ENCODE measurements at regions not wholly inside any gene's neighbourhood (a gene's known extent, or its start where the extent isn't known, plus 50 kb on each side); places are given as distances from the start of the nearest gene placed in this dataset.
A peak's percentile ranks its signal among the peaks of the same experiment; 100 is the strongest.

DNA sequence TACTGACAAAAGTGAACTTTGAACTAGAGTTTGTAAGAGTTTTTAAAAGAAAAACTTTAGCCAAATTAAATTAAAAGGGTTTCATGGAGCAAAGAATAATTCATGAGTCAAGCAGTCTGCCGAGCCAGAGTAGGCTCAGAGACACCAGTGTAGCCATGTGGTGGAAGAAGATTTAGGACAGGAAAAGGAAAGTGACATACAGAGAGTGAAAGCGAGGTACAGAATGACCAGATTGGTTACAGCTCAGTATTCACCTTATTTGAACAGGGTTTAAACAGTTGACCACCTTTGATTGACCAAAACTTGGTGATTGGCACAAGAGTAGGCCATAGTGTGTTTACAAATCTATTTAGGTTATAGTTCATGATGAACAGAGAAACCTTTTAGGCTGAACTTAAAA, 377.8 kb downstream of the KLHL4 start:
- H3K4me1 Mint-ChIP-seq (ENCODE audit: low read depth), result no peaks in the 10 kb centered on the region
- no peak overlapping the region for H3K27ac Mint-ChIP-seq
- TF ChIP-seq, protein P1, sequence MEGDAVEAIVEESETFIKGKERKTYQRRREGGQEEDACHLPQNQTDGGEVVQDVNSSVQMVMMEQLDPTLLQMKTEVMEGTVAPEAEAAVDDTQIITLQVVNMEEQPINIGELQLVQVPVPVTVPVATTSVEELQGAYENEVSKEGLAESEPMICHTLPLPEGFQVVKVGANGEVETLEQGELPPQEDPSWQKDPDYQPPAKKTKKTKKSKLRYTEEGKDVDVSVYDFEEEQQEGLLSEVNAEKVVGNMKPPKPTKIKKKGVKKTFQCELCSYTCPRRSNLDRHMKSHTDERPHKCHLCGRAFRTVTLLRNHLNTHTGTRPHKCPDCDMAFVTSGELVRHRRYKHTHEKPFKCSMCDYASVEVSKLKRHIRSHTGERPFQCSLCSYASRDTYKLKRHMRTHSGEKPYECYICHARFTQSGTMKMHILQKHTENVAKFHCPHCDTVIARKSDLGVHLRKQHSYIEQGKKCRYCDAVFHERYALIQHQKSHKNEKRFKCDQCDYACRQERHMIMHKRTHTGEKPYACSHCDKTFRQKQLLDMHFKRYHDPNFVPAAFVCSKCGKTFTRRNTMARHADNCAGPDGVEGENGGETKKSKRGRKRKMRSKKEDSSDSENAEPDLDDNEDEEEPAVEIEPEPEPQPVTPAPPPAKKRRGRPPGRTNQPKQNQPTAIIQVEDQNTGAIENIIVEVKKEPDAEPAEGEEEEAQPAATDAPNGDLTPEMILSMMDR (IDR thresholded peaks at IDR 0.05), result no peak
- H3K9me3 Mint-ChIP-seq, result peaks cover 3% of the 10 kb centered on the region; the same call in 1 of the 2 replicates
- H3K27me3 Mint-ChIP-seq (ENCODE audit: insufficient read depth), result no peaks in the 10 kb centered on the region
- no peak overlapping the region for H3K4me3 Mint-ChIP-seq
- no peaks in the 10 kb centered on the region for H3K36me3 Mint-ChIP-seq (ENCODE audit: low read depth)
- DNase-seq, result no peak

DNA sequence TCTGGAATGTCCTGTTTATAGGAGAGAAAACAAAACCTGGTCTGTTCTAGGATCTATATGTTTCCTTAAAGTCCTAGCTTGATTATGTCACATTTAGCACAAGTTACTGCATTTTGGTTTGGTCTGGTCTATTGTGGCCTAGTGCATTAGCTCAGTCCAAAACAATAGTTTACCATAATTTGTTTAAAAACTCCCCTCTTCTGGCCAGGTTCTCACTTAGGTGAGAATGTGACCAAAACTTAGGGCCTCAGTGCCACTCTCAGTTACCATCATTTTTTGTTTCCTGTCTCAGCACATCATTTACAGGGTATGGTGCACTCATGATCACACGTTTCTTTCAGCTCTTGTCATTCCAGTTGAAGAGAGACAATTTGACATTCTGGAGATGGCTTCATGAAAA, 378.5 kb downstream of the KLHL4 start:
- peaks cover 3% of the 10 kb centered on the region; the same call in 1 of the 2 replicates for H3K9me3 Mint-ChIP-seq
- H3K27ac Mint-ChIP-seq, result no peak overlapping the region
- TF ChIP-seq, protein P1 (IDR thresholded peaks at IDR 0.05), result no peak
- H3K4me3 Mint-ChIP-seq, result no peak overlapping the region
- no peaks in the 10 kb centered on the region for H3K36me3 Mint-ChIP-seq (ENCODE audit: low read depth)
- no peak for DNase-seq
- H3K4me1 Mint-ChIP-seq (ENCODE audit: low read depth), result no peaks in the 10 kb centered on the region
- H3K27me3 Mint-ChIP-seq (ENCODE audit: insufficient read depth), result no peaks in the 10 kb centered on the region

DNA sequence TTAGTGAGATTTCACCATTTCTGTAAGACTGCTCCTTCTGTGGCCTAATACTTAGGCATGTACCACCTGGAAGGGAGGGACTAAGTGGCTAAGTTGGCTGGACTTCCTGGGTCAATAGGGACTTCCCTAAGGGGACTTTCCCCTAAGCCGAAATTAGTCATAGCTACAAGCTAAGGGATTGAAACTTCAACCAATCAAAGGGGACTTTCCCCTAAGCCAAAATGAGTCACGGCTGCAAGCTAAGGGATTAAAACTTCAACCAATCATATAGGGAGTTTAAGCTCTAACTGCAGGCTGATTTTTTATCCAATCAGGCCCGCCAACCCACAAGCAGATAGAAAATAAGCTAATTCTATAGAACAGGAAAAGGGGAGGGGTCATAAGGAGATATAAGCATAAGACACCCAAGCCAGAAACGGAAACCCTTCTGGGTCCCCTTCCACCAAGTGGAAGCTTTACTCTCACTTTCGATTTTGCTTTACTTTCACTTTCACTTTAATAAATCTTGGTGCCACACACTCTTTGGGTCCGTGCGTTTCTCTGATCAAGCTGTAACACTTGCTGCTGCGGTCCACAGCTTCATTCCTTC, 382.8 kb downstream of the KLHL4 start:
- no peaks in the 10 kb centered on the region for H3K27me3 Mint-ChIP-seq (ENCODE audit: insufficient read depth)
- TF ChIP-seq, protein P1 (IDR thresholded peaks at IDR 0.05), result no peak
- H3K4me3 Mint-ChIP-seq, result peak overlapping the region; percentile 74
- H3K4me1 Mint-ChIP-seq (ENCODE audit: low read depth), result no peaks in the 10 kb centered on the region
- H3K27ac Mint-ChIP-seq, result no peak overlapping the region
- DNase-seq, result no peak
- peaks cover 6% of the 10 kb centered on the region; the same call in 1 of the 2 replicates for H3K9me3 Mint-ChIP-seq
- no peaks in the 10 kb centered on the region for H3K36me3 Mint-ChIP-seq (ENCODE audit: low read depth)

DNA sequence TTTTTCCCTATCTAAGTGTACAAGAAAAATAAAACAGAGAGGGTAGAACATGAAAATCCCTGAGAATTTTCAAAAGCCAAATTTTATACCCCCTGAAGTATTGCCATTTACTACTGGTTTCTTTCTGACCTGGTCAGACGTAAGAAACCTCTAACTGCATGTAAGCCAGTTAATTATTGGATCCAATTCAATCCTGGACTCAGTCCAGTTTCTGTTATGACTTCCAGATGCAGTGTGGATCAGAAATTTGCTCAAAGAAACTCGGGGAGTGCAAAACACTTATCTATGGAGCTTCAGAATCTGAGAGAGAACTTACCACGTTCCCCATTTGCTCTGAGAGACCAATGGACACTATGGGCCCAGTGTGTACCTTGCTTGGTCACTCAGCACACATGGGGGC, 383.5 kb downstream of the KLHL4 start:
- H3K4me3 Mint-ChIP-seq, result peak overlapping the region; percentile 74; the same call in 1 of the 2 replicates
- H3K27me3 Mint-ChIP-seq (ENCODE audit: insufficient read depth), result no peaks in the 10 kb centered on the region
- TF ChIP-seq, protein P1 (IDR thresholded peaks at IDR 0.05), result no peak
- no peaks in the 10 kb centered on the region for H3K36me3 Mint-ChIP-seq (ENCODE audit: low read depth)
- no peak overlapping the region for H3K27ac Mint-ChIP-seq
- no peaks in the 10 kb centered on the region for H3K4me1 Mint-ChIP-seq (ENCODE audit: low read depth)
- peaks cover 6% of the 10 kb centered on the region; the same call in 1 of the 2 replicates for H3K9me3 Mint-ChIP-seq
- no peak for DNase-seq

DNA sequence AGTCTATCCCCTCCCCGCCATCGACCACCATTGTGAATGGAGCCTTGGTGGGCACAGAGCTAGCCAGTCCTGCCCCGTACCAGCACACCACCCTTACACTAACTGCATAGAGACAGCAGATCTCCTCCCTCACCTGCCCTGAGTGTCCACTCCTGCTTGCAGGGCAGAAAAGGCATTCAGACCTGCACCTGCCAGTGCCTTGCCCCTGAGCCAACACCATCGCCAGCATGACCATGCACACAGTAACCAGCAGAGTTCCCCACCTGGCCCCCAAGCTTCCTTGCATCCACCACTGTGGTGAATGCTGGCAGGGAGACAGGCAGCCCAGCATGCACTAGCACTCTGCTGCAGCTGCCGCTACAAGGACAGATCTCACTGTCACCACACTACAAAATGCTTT, 397.1 kb downstream of the KLHL4 start:
- TF ChIP-seq, protein P1 (IDR thresholded peaks at IDR 0.05), result no peak
- Mint-ChIP-seq H3K36me3 (ENCODE audit: low read depth) (no peaks in the 10 kb centered on the region), H3K4me3 (no peak overlapping the region), H3K9me3 (peaks cover 20% of the 10 kb centered on the region), H3K27ac (no peak overlapping the region), H3K4me1 (ENCODE audit: low read depth) (no peaks in the 10 kb centered on the region), H3K27me3 (ENCODE audit: insufficient read depth) (no peaks in the 10 kb centered on the region)
- no peak for DNase-seq
